CD14-positive monocyte (primary cell): ENCODE measurements at regions not wholly inside any gene's neighbourhood (a gene's known extent, or its start where the extent isn't known, plus 50 kb on each side); places are given as distances from the start of the nearest gene placed in this dataset.

Experiments
- DNase-seq, 3 donors: peaks; one replicate each; pipeline ENCODE4 v3.0.0-alpha.2; 2011 to 2022
- H2AFZ ChIP-seq: 2 replicates; pipeline ENCODE4 v1.6.0; 2012; ENCODE audit warnings: mild to moderate bottlenecking, low read depth, low read length, inconsistent platforms; ENCODE audit not compliant: insufficient read depth, poor library complexity, severe bottlenecking
- H3K27ac ChIP-seq, 2 donors: 1 replicate in 1 of 2; 2 replicates in 1 of 2; pipeline ENCODE4 v1.5.1; 2012 to 2013; ENCODE audit warnings: low read length in 2 of 2, control low read depth in 1 of 2, inconsistent platforms in 1 of 2, low read depth in 1 of 2, mild to moderate bottlenecking in 1 of 2
- H3K27me3 ChIP-seq, 2 donors: one replicate each; pipeline versions ENCODE4 v1.6.0 to v1.6.1; 2011 to 2013; ENCODE audit warnings: low read length in 2 of 2; ENCODE audit not compliant: control insufficient read depth in 2 of 2, insufficient read depth in 2 of 2
- H3K36me3 ChIP-seq, 2 donors: replicated peaks in 1 of 2; 1 replicate in 1 of 2; 2 replicates in 1 of 2; pipeline versions ENCODE4 v1.5.1 to v1.6.1; 2012 to 2013; ENCODE audit warnings: low read length in 2 of 2, control low read depth in 1 of 2, inconsistent platforms in 1 of 2, mild to moderate bottlenecking in 1 of 2; ENCODE audit not compliant: insufficient read depth in 2 of 2, control insufficient read depth in 1 of 2
- H3K4me1 ChIP-seq, 2 donors: 1 replicate in 1 of 2; 2 replicates in 1 of 2; pipeline versions ENCODE4 v1.5.1 to v1.6.1; 2012 to 2013; ENCODE audit warnings: low read length in 2 of 2, control low read depth in 1 of 2, inconsistent platforms in 1 of 2, mild to moderate bottlenecking in 1 of 2, moderate library complexity in 1 of 2; ENCODE audit not compliant: insufficient read depth in 2 of 2, control insufficient read depth in 1 of 2
- H3K4me2 ChIP-seq: replicated peaks from 2 replicates; pipeline ENCODE3; 2012; ENCODE audit warnings: low read length, moderate library complexity, mild to moderate bottlenecking; ENCODE audit not compliant: poor library complexity, severe bottlenecking; ENCODE audit errors: extremely low read depth
- H3K4me3 ChIP-seq, 3 experiments: fragments of 200-600 bp in 1 of 3; sonication (generic) in 1 of 3; replicated peaks in 1 of 3; 1 replicate in 2 of 3; 2 replicates in 1 of 3; pipeline ENCODE4 v1.5.1; 2011 to 2013; ENCODE audit warnings: low read length in 3 of 3, mild to moderate bottlenecking in 3 of 3, control low read depth in 2 of 3, low read depth in 2 of 3, inconsistent platforms in 1 of 3, moderate library complexity in 1 of 3
- H3K79me2 ChIP-seq: 2 replicates; pipeline ENCODE4 v1.6.0; 2012; ENCODE audit warnings: mild to moderate bottlenecking, control low read depth, inconsistent platforms, low read length, moderate library complexity; ENCODE audit not compliant: insufficient read depth
- H3K9ac ChIP-seq: 2 replicates; pipeline ENCODE4 v1.6.0; 2017; ENCODE audit warnings: low read length, mild to moderate bottlenecking; ENCODE audit not compliant: insufficient read depth, poor library complexity, severe bottlenecking
- H3K9me3 ChIP-seq, 2 donors: replicated peaks in 1 of 2; 1 replicate in 1 of 2; 2 replicates in 1 of 2; pipeline versions ENCODE4 v1.5.1 to v1.6.1; 2012 to 2013; ENCODE audit warnings: low read length in 2 of 2, control low read depth in 1 of 2; ENCODE audit not compliant: control insufficient read depth in 1 of 2, insufficient read depth in 1 of 2
- H4K20me1 ChIP-seq: 2 replicates; pipeline ENCODE4 v1.6.0; 2012; ENCODE audit warnings: mild to moderate bottlenecking, low read length, control low read depth, moderate library complexity; ENCODE audit not compliant: insufficient read depth
- H3K27ac Mint-ChIP-seq, 7 donors: one replicate each; pipeline ENCODE4 v1.8.0; 2020; ENCODE audit warnings: mild to moderate bottlenecking in 7 of 7, mixed read lengths in 7 of 7, moderate library complexity in 6 of 7, inconsistent platforms in 2 of 7
- H3K27me3 Mint-ChIP-seq, 3 donors: one replicate each; pipeline ENCODE4 v1.8.0; 2021 to 2022; ENCODE audit warnings: low read depth in 3 of 3, mild to moderate bottlenecking in 3 of 3, mixed read lengths in 3 of 3, moderate library complexity in 3 of 3, inconsistent platforms in 1 of 3
- H3K36me3 Mint-ChIP-seq, 2 donors: one replicate each; pipeline ENCODE4 v1.8.0; 2020; ENCODE audit warnings: mixed read lengths in 2 of 2, inconsistent platforms in 1 of 2, mild to moderate bottlenecking in 1 of 2
- H3K4me1 Mint-ChIP-seq: one replicate; pipeline ENCODE4 v1.8.0; 2020; ENCODE audit warnings: mild to moderate bottlenecking, mixed read lengths
- H3K4me3 Mint-ChIP-seq, 2 donors: one replicate each; pipeline ENCODE4 v1.8.0; 2020; ENCODE audit warnings: mild to moderate bottlenecking in 2 of 2, mixed read lengths in 2 of 2, moderate library complexity in 1 of 2
- H3K9me3 Mint-ChIP-seq, 7 donors: one replicate each; pipeline ENCODE4 v1.8.0; 2020 to 2022; ENCODE audit warnings: mixed read lengths in 7 of 7, mild to moderate bottlenecking in 6 of 7, moderate library complexity in 6 of 7, inconsistent platforms in 2 of 7
- CTCF ChIP-seq: fragments of 200-600 bp; IDR thresholded peaks from one replicate; pipeline ENCODE4 v1.8.0; 2022; ENCODE audit warnings: antibody characterized with exemption, mild to moderate bottlenecking
- WGBS: methylation state at CpG from one replicate; pipeline ENCODE4 v1.1.5; 2013; ENCODE audit warnings: missing lambda C conversion rate; ENCODE audit not compliant: insufficient coverage; 5-methylcytosine and 5-hydroxymethylcytosine counted together
- intact Hi-C, 2 donors: fragments of 100-400 bp; cut with micrococcal nuclease; formaldehyde crosslinking; loops; one replicate each; pipeline versions ENCODE4 v1.15.0 to v1.15.1; 2023

GRCh38 chr12:77237896-77238295 lies 172.5 kb upstream of the E2F7 start:
- H3K4me1 Mint-ChIP-seq, result no peaks in the 10 kb centered on the region
- WGBS, result no CpG with 5 or more reads among the region's 1 CpG
- Histone ChIP-seq H3K79me2 (no peaks in the 10 kb centered on the region), H3K27me3 (no peaks in the 10 kb centered on the region), H4K20me1 (no peaks in the 10 kb centered on the region), H3K4me3 (no peak overlapping the region), H3K27ac (no peak overlapping the region), H3K9me3 (no peaks in the 10 kb centered on the region), H3K4me2 (no peak overlapping the region), H3K36me3 (no peaks in the 10 kb centered on the region), H3K9ac (no peak overlapping the region), H3K4me1 (no peaks in the 10 kb centered on the region), H2AFZ (no peak overlapping the region)
- no peaks in the 10 kb centered on the region for H3K36me3 Mint-ChIP-seq
- peaks cover 0 to 6% (median 3%) of the 10 kb centered on the region in 7 donors for H3K9me3 Mint-ChIP-seq
- peaks cover 0 to 3% (median 0%) of the 10 kb centered on the region in 3 donors for H3K27me3 Mint-ChIP-seq
- peak overlapping the region in 1 of 7 donors; percentile 27 for H3K27ac Mint-ChIP-seq
- intact Hi-C loops, result no loop called here
- TF ChIP-seq CTCF, result no peak
- H3K4me3 Mint-ChIP-seq, result no peak overlapping the region
- DNase-seq, result no peak

DNA sequence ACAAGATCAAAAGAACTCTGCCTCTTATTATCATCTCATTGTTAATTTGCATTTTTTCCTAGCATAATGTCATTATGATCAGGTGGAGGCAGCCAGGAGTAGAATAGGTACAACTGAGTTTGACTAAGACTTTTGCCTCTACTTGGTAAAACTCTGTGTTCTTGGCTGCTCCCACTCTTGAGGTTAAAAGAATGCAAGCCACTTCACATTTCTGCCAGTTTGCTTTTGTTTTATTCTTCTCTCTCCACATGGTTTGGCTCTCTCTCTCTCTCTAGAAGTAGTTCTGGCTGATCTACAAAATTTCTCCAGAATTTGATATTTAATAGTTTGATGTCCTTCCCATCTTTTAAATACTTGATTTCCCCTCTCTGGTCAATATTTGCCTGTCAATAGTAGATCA lies 170.7 kb upstream of the E2F7 start:
- Histone ChIP-seq H3K9ac (no peak overlapping the region), H3K27ac (no peak overlapping the region), H3K27me3 (no peaks in the 10 kb centered on the region), H2AFZ (no peak overlapping the region), H3K36me3 (no peaks in the 10 kb centered on the region), H3K9me3 (no peaks in the 10 kb centered on the region), H4K20me1 (no peaks in the 10 kb centered on the region), H3K4me2 (no peak overlapping the region), H3K4me3 (no peak overlapping the region), H3K4me1 (peaks cover 4 to 5% of the 10 kb centered on the region in 2 donors), H3K79me2 (no peaks in the 10 kb centered on the region)
- no peak for DNase-seq
- Mint-ChIP-seq H3K9me3 (peaks cover 0 to 6% (median 2%) of the 10 kb centered on the region in 7 donors), H3K4me3 (no peak overlapping the region), H3K36me3 (no peaks in the 10 kb centered on the region), H3K27me3 (peaks cover 0 to 4% (median 0%) of the 10 kb centered on the region in 3 donors), H3K27ac (no peak overlapping the region), H3K4me1 (peaks cover 12% of the 10 kb centered on the region)
- no peak for TF ChIP-seq CTCF
- intact Hi-C loops, result no loop called here
